Activated CD4-positive, alpha-beta T cell treated with anti-CD3 and anti-CD28 coated beads, Interleukin-2, amount 10 ng/mL, durations not matched to agents 7 days and 5 days (primary cell): ENCODE measurements at regions not wholly inside any gene's neighbourhood (a gene's known extent, or its start where the extent isn't known, plus 50 kb on each side); places are given as distances from the start of the nearest gene placed in this dataset.

Experiments
- CTCF ChIA-PET: fragments of 350-600 bp; sonication (Branson Sonifier 250); formaldehyde crosslinking; loops from one replicate; lab custom pipeline; 2021; ENCODE audit warnings: antibody characterized with exemption; lab: Charles Lee
- POLR2A ChIA-PET: fragments of 350-600 bp; sonication (Branson Sonifier 250); formaldehyde crosslinking; loops from one replicate; lab custom pipeline; 2021; ENCODE audit warnings: antibody characterized with exemption; lab: Charles Lee
- DNase-seq: peaks from one replicate; pipeline ENCODE4 v3.0.0-alpha.2; 2020
- H3K27ac Mint-ChIP-seq: one replicate; pipeline ENCODE4 v1.8.0; 2021; ENCODE audit warnings: mild to moderate bottlenecking, moderate library complexity, mixed read lengths
- H3K27me3 Mint-ChIP-seq: one replicate; pipeline ENCODE4 v1.8.0; 2021; ENCODE audit warnings: mixed read lengths
- H3K36me3 Mint-ChIP-seq: one replicate; pipeline ENCODE4 v1.8.0; 2021; ENCODE audit warnings: low read depth, mixed read lengths
- H3K4me1 Mint-ChIP-seq: one replicate; pipeline ENCODE4 v1.8.0; 2021; ENCODE audit warnings: mixed read lengths
- H3K4me3 Mint-ChIP-seq: one replicate; pipeline ENCODE4 v1.8.0; 2021; ENCODE audit warnings: mild to moderate bottlenecking, moderate library complexity, mixed read lengths
- H3K9me3 Mint-ChIP-seq: one replicate; pipeline ENCODE4 v1.8.0; 2021; ENCODE audit warnings: mixed read lengths

DNA sequence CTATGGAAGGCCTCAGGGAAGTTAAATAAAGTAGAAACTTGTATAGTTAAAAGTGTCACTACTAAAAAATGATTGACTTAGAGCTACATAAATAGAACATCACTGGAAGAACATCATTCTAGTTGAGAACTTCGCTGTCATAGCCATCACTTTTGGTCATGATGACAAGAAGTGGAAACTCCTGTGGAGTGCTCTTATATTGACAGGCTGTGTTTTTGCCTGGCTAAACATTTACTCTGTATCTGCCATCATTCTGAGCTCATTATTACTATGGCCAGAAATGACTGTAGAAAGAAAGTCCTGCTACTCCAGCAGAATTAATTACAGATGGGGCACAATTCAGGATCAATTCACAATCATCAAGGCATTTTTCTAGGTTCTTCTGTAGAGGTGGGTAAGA, 165.1 kb upstream of the GOLIM4 start:
- H3K9me3 Mint-ChIP-seq = no peaks in the 10 kb centered on the region
- POLR2A ChIA-PET = no interaction called here
- no peak overlapping the region for H3K4me3 Mint-ChIP-seq
- no peaks in the 10 kb centered on the region for H3K36me3 Mint-ChIP-seq
- H3K27me3 Mint-ChIP-seq = no peaks in the 10 kb centered on the region
- H3K27ac Mint-ChIP-seq = no peak overlapping the region
- CTCF ChIA-PET = no interaction called here
- no peaks in the 10 kb centered on the region for H3K4me1 Mint-ChIP-seq
- no peak for DNase-seq

DNA sequence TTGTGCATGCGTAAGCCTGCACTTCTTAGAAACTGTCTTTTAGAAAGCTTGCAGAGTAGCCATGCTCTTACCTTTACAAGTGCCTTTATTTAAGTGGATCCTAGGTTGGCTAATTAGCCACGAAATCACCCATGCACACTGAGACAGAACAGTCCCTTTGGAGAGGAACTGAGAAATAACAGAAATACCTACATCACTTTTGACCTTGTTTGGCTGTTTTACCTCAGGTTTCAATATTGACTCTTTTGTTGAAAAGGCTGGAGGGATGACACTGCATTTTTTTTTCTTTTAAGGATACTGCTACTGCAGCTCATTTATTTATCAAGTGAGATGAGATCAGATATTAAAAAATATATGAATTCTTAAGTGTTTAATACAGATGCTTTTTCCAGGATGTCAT, 155.6 kb upstream of the GOLIM4 start:
- H3K9me3 Mint-ChIP-seq = no peaks in the 10 kb centered on the region
- H3K4me1 Mint-ChIP-seq = peaks cover 13% of the 10 kb centered on the region
- H3K36me3 Mint-ChIP-seq = no peaks in the 10 kb centered on the region
- H3K27me3 Mint-ChIP-seq = peaks cover 41% of the 10 kb centered on the region
- H3K4me3 Mint-ChIP-seq = no peak overlapping the region
- no peak overlapping the region for H3K27ac Mint-ChIP-seq
- POLR2A ChIA-PET = no interaction called here
- CTCF ChIA-PET = no interaction called here
- no peak for DNase-seq

DNA sequence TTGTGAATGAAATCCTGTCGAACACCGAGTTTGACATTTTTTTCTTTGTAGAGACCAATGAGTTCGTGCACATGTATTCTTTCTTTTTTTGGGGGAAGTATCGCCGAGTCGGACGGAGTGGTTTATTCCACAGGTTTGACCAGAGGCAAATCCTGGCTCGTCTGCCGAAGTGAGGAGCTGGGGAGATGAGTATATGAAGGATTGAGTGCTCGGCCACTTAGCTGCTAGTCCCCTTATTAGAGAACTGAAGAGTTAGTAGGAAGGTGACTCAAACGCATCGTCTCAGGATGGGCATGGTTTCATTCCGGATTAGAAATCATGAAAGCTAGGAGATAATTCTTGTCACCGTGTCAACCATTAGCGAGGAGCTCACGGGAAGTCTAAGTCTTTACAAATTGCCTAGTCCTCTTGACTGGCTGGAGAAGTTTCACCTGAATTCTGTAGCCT, 154.7 kb upstream of the GOLIM4 start:
- H3K4me1 Mint-ChIP-seq = peaks cover 13% of the 10 kb centered on the region
- ChIA-PET CTCF (no interaction called here), POLR2A (no interaction called here)
- no peaks in the 10 kb centered on the region for H3K9me3 Mint-ChIP-seq
- peaks cover 41% of the 10 kb centered on the region for H3K27me3 Mint-ChIP-seq
- no peaks in the 10 kb centered on the region for H3K36me3 Mint-ChIP-seq
- peak overlapping the region; percentile 56 for H3K4me3 Mint-ChIP-seq
- no peak for DNase-seq
- no peak overlapping the region for H3K27ac Mint-ChIP-seq

DNA sequence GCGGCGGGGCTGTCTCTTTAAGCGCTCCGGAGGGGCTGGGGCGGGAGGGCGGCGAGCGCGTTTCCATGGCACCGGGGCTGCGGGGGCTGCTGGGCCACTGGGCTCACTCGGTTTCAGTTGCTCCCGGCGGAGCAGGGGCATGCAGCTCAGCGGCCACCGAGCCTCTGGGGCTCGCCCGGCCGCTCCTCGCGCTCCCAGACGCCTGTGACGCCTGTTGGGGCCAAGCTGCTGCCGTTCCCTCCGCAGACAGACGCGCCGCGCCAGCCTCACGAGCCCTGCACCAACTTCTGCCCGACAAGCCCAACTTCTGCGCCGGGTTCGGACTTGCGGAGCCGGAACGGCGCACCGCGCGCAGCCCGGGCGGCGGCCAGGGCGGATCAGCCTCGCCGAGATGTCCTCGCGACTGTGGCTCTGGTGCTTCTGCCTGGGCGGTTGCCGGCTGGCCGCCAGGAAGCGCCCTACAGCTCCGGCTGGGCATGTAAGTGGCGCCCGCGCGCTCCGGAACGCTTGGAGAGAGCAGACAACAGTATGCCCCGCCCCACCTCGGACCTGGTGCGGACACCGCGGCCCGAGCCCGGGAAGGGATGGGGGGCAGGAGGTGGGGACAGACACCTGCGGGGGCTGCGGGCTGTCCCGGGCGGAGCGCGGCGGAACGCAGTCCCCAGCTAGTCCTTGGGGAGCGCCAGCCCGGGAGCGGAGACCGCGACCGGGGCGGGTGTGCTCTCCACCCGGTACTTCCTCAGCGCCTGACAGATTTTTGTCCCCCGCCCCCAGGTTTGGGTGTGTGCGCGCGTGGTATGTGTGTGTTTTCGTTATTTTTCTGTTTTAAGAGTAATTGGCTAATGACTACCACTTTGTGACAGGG, 154.1 kb upstream of the GOLIM4 start:
- CTCF ChIA-PET = no interaction called here
- Mint-ChIP-seq H3K27ac (no peak overlapping the region), H3K36me3 (no peaks in the 10 kb centered on the region), H3K27me3 (peaks cover 42% of the 10 kb centered on the region), H3K9me3 (no peaks in the 10 kb centered on the region), H3K4me3 (peak overlapping the region; percentile 56), H3K4me1 (peaks cover 13% of the 10 kb centered on the region)
- DNase-seq = peak; percentile 15
- POLR2A ChIA-PET = no interaction called here

DNA sequence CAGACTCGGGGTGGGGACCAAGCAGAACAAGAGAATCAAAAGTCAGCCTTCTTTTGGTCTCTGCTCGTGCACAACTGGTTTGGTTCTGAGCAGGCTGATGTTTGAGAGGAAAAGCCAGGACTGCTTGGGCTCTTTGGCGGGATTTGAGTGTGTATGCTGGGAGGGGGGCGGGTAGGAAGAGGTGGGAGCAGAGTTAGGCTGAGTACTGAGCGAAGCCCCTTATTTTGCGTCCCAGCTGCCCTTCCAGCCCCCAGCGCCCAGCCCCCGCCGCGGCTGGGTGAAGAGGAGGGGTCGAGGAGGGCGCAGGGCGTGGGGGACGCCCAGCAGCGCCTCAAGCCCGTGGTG, 153.5 kb upstream of the GOLIM4 start:
- H3K4me3 Mint-ChIP-seq = peak overlapping the region; percentile 62
- H3K9me3 Mint-ChIP-seq = no peaks in the 10 kb centered on the region
- ChIA-PET CTCF (no interaction called here), POLR2A (no interaction called here)
- no peak for DNase-seq
- peaks cover 13% of the 10 kb centered on the region for H3K4me1 Mint-ChIP-seq
- H3K27me3 Mint-ChIP-seq = peaks cover 44% of the 10 kb centered on the region
- no peak overlapping the region for H3K27ac Mint-ChIP-seq
- H3K36me3 Mint-ChIP-seq = no peaks in the 10 kb centered on the region

DNA sequence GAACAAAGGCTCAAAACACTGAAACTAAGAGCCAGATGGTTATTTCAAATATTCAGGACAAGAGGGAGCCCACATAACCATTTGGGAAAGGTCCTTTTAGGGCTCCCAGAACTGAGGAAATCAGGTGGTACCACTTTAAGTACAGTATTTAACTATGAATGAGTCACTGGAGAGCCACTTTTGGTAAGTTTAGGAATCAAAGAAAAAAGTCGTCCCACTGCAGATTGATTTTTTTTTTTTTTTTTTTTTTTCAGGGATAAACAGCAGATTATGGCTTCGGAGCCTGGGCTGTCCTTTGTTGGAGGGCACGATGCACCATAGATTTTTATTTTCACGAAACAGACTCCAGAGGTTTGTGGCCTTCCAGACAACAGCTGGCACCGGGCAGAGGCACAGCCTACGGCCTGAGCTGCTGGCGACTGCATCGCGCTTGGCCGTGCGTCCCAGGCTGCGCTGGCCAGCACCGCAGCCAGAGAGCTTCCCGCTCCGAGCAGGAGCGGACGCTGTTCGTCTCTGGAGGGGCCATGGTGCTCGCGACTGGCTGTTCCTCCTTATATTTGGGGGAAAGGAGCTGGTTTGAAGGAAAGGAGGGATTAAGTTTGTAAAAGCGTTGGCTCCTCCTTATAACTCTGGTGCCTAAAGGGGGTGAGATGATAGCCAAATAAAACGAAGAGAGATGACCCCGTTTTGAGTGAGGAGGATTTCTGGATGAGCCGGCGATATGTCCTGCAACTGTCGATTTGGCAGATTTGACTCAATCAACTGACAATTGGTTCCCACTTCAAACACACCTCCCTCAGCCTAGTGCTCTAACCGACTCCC, 152.9 kb upstream of the GOLIM4 start:
- Mint-ChIP-seq H3K4me1 (peaks cover 13% of the 10 kb centered on the region), H3K4me3 (peak overlapping the region; percentile 62), H3K27me3 (peaks cover 46% of the 10 kb centered on the region), H3K36me3 (no peaks in the 10 kb centered on the region), H3K27ac (no peak overlapping the region), H3K9me3 (no peaks in the 10 kb centered on the region)
- POLR2A ChIA-PET = no interaction called here
- CTCF ChIA-PET = no interaction called here
- no peak for DNase-seq

DNA sequence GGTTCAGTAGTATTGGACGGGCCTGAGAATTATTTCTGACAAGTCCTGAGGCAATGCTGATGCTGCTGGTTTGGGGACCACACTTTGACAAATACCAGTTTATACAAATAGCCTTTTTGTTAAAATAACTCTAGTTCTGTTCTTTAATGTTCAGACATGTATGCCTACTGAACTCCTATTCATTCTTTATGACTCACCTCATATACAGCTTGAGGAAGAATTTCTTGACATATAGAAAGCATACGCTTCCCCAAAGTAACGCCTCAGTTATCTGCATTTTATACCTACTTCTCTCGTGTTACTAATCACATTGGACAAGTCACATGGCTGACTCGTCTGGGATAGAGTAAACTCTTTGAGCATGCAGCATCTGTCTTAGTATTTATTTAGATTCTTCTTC, 145.4 kb upstream of the GOLIM4 start:
- peaks cover 17% of the 10 kb centered on the region for H3K27me3 Mint-ChIP-seq
- no peak overlapping the region for H3K4me3 Mint-ChIP-seq
- no peak overlapping the region for H3K27ac Mint-ChIP-seq
- no peak for DNase-seq
- POLR2A ChIA-PET = no interaction called here
- CTCF ChIA-PET = no interaction called here
- H3K9me3 Mint-ChIP-seq = no peaks in the 10 kb centered on the region
- no peaks in the 10 kb centered on the region for H3K4me1 Mint-ChIP-seq
- no peaks in the 10 kb centered on the region for H3K36me3 Mint-ChIP-seq

DNA sequence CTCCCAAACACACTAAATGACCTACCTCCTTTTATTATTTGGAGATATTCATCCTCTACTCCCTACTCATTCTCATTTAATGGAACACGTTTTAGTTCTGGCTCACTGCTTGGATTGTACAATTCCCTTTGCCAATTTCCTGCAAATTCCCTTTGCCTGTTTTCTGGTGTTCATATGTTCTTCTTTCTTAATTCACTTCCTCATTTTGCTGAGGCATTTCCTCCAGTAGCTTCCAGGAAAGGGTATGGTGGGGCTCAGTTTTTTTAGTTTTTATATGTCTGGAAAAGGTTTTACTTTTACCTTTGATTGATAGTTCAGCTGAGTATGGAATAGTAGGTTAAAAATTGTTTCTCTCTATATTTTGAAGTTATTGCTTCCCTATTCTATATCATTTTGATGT, 143.6 kb upstream of the GOLIM4 start:
- Mint-ChIP-seq H3K4me1 (no peaks in the 10 kb centered on the region), H3K27me3 (peaks cover 15% of the 10 kb centered on the region), H3K9me3 (no peaks in the 10 kb centered on the region), H3K4me3 (no peak overlapping the region), H3K36me3 (no peaks in the 10 kb centered on the region), H3K27ac (no peak overlapping the region)
- CTCF ChIA-PET = no interaction called here
- POLR2A ChIA-PET = no interaction called here
- DNase-seq = no peak

DNA sequence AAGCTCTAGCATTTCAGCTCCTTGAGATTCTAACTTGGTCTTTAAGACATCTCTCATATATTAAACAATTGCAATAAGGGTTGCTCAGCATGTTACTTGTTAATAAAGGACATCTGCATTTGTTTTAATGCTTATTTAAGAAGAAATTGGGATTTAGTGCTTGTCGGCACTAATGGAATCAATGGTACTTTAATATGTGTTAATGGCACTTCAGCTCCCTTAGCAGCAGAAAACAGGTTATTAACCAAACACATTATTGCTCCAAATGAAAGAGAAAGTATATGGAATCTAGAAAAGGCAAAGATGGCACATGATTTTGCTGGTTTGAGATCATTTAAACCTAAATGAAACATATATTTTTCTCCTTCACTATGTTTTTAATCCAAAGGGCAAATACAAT, 137.3 kb upstream of the GOLIM4 start:
- DNase-seq = no peak
- Mint-ChIP-seq H3K4me3 (no peak overlapping the region), H3K9me3 (no peaks in the 10 kb centered on the region), H3K36me3 (no peaks in the 10 kb centered on the region), H3K4me1 (no peaks in the 10 kb centered on the region), H3K27me3 (peaks cover 2% of the 10 kb centered on the region), H3K27ac (no peak overlapping the region)
- ChIA-PET CTCF (no interaction called here), POLR2A (no interaction called here)

DNA sequence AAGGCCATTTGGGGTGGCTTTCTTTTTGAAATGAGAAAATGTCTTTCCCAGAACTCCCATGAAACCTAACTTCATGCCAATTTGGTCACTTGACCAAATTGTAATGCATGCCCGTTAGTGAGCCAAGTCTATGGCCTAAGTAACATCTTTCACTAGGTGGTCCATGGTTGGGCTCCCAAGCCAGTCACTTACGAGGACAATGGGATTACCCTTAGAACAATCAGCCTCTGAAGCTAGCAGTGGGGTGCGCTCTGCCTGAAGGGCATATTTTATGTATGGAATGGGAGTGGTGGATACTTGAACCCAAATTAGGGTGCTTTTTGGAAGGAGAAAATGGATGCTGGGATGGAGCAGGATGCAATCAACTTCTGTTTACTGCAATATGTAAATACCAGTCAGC, 127.4 kb upstream of the GOLIM4 start:
- H3K4me3 Mint-ChIP-seq = no peak overlapping the region
- DNase-seq = no peak
- peaks cover 1% of the 10 kb centered on the region for H3K27me3 Mint-ChIP-seq
- H3K4me1 Mint-ChIP-seq = no peaks in the 10 kb centered on the region
- H3K9me3 Mint-ChIP-seq = no peaks in the 10 kb centered on the region
- no peaks in the 10 kb centered on the region for H3K36me3 Mint-ChIP-seq
- POLR2A ChIA-PET = no interaction called here
- H3K27ac Mint-ChIP-seq = no peak overlapping the region
- CTCF ChIA-PET = no interaction called here

DNA sequence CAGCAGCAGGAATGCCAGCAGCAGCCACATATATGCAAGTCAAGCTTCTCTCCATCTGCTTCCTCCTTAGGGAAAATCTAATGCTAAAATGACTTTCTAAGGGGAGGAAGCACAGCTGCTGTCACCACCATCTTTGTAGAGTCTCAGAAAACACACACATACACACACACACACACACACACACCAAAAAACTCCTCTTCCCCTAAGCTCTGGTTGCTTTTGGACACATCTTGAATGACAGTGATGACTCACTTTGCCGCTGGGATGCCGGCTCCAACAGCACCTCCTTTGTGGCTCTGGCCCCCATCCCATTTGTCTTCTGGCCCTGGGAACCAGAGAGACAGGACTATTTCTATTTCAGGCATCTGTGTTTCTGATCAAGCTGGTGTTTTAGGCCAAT, 124.8 kb upstream of the GOLIM4 start:
- DNase-seq = no peak
- H3K27me3 Mint-ChIP-seq = peaks cover 4% of the 10 kb centered on the region
- no peaks in the 10 kb centered on the region for H3K36me3 Mint-ChIP-seq
- no peaks in the 10 kb centered on the region for H3K9me3 Mint-ChIP-seq
- POLR2A ChIA-PET = no interaction called here
- no peak overlapping the region for H3K4me3 Mint-ChIP-seq
- H3K4me1 Mint-ChIP-seq = no peaks in the 10 kb centered on the region
- no peak overlapping the region for H3K27ac Mint-ChIP-seq
- CTCF ChIA-PET = no interaction called here

DNA sequence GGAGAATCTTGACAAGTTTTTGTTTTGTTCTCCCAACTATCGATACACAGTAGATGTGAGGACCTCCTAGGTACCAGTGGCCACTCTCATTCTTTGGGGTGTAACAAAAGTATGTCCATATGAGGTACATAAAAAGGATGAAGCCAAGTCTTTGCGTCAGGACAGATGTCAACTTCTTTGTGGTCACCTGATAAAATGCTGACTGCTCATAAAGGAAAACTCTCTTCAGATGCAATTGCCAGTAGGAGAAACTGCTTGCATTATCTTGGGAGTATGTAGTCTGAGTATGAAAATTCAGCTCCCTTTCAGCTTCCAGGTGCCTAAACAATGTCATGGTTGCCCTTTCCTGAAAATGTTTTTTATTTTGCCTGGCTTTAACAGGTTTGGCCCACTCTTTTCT, 123.8 kb upstream of the GOLIM4 start:
- Mint-ChIP-seq H3K4me1 (no peaks in the 10 kb centered on the region), H3K36me3 (no peaks in the 10 kb centered on the region), H3K27ac (no peak overlapping the region), H3K9me3 (no peaks in the 10 kb centered on the region), H3K4me3 (no peak overlapping the region), H3K27me3 (peaks cover 4% of the 10 kb centered on the region)
- CTCF ChIA-PET = no interaction called here
- DNase-seq = no peak
- POLR2A ChIA-PET = no interaction called here

DNA sequence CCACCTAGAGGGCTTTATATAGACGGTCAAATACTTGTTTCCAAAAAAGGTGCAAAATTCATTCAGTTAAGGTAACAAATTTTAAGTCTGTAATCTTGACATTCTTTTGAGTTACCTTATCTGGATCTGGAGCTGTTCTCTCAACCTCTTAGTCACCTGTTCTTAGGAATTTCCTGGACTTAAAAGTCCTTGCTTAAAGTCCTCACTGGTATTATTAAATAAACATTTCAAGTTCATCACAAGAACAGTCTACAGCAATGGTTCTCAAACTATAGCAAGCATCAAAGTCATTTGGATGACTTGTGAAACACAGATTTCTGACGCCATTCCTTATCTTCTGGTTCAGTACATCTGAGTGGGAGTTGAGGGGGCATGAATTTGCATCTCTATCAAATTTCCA, 122.9 kb upstream of the GOLIM4 start:
- no peaks in the 10 kb centered on the region for H3K9me3 Mint-ChIP-seq
- no peak overlapping the region for H3K4me3 Mint-ChIP-seq
- no peak for DNase-seq
- H3K27me3 Mint-ChIP-seq = peaks cover 4% of the 10 kb centered on the region
- H3K4me1 Mint-ChIP-seq = peaks cover 9% of the 10 kb centered on the region
- ChIA-PET POLR2A (no interaction called here), CTCF (no interaction called here)
- H3K27ac Mint-ChIP-seq = no peak overlapping the region
- H3K36me3 Mint-ChIP-seq = no peaks in the 10 kb centered on the region
